ENCODE measurements at regions not wholly inside any gene's neighbourhood (a gene's known extent, or its start where the extent isn't known, plus 50 kb on each side); places are given as distances from the start of the nearest gene placed in this dataset.
A peak's percentile ranks its signal among the peaks of the same experiment; 100 is the strongest.

GRCh38 chr5:142432961-142433360 lies 108.1 kb upstream of the SPRY4 start:
- no peak for TF ChIP-seq PATZ1 (CRISPR knock-in tag; IDR thresholded peaks at IDR 0.05; ENCODE audit: borderline replicate concordance)
- TF ChIP-seq CSRNP3 (CRISPR knock-in tag; IDR thresholded peaks at IDR 0.05) = no peak
- TF ChIP-seq ZC3H10 (CRISPR knock-in tag; IDR thresholded peaks at IDR 0.05) = no peak
- no peak for TF ChIP-seq GLIS3 (CRISPR knock-in tag; IDR thresholded peaks at IDR 0.05)
- no peak for TF ChIP-seq OSR1 (CRISPR knock-in tag; IDR thresholded peaks at IDR 0.05)
- no peak for TF ChIP-seq POU6F1 (CRISPR knock-in tag; IDR thresholded peaks at IDR 0.05; ENCODE audit: borderline replicate concordance, low read depth)
- no peak for TF ChIP-seq TOX (CRISPR knock-in tag; IDR thresholded peaks at IDR 0.05; ENCODE audit: borderline replicate concordance)
- TF ChIP-seq BACH2 (CRISPR knock-in tag; IDR thresholded peaks at IDR 0.05; ENCODE audit: borderline replicate concordance) = no peak
- TF ChIP-seq TSHZ2 (CRISPR knock-in tag; IDR thresholded peaks at IDR 0.05) = no peak
- TF ChIP-seq RARB (CRISPR knock-in tag; IDR thresholded peaks at IDR 0.05) = no peak
- no peak for TF ChIP-seq ZFP30 (CRISPR knock-in tag; IDR thresholded peaks at IDR 0.05)
- TF ChIP-seq CREB5 (CRISPR knock-in tag; IDR thresholded peaks at IDR 0.05; ENCODE audit: low read depth) = no peak
- TF ChIP-seq ZNF565 (CRISPR knock-in tag; conservative IDR thresholded peaks at IDR 0.05; ENCODE audit: low read depth) = no peak
- ATAC-seq = peak; percentile 25; the same call in 2 of the 3 replicates

- no peak for TF ChIP-seq RARB (CRISPR knock-in tag; IDR thresholded peaks at IDR 0.05)
- no peak for TF ChIP-seq ESRRG (CRISPR knock-in tag; IDR thresholded peaks at IDR 0.05)
- no peak for TF ChIP-seq SNAI2 (CRISPR knock-in tag; IDR thresholded peaks at IDR 0.05)
- TF ChIP-seq ZNF565 (CRISPR knock-in tag; conservative IDR thresholded peaks at IDR 0.05; ENCODE audit: low read depth) = no peak
- TF ChIP-seq CSDC2 (CRISPR knock-in tag; IDR thresholded peaks at IDR 0.05) = no peak
- no peak for TF ChIP-seq TOX (CRISPR knock-in tag; IDR thresholded peaks at IDR 0.05; ENCODE audit: borderline replicate concordance)
- TF ChIP-seq PATZ1 (CRISPR knock-in tag; IDR thresholded peaks at IDR 0.05; ENCODE audit: borderline replicate concordance) = no peak
- no peak for ATAC-seq
Observed at GRCh38 chr5:142432369-142432863, 107.6 kb upstream of the SPRY4 start.

- ATAC-seq = no peak
- TF ChIP-seq TOX (CRISPR knock-in tag; IDR thresholded peaks at IDR 0.05; ENCODE audit: borderline replicate concordance) (no peak), CREB5 (CRISPR knock-in tag; IDR thresholded peaks at IDR 0.05; ENCODE audit: low read depth) (no peak), SNAI2 (CRISPR knock-in tag; IDR thresholded peaks at IDR 0.05) (no peak), OSR1 (CRISPR knock-in tag; IDR thresholded peaks at IDR 0.05) (no peak), PATZ1 (CRISPR knock-in tag; IDR thresholded peaks at IDR 0.05; ENCODE audit: borderline replicate concordance) (no peak), ZNF565 (CRISPR knock-in tag; conservative IDR thresholded peaks at IDR 0.05; ENCODE audit: low read depth) (no peak), PPARA (CRISPR knock-in tag; IDR thresholded peaks at IDR 0.05; ENCODE audit: borderline replicate concordance) (no peak), TCF4 (CRISPR knock-in tag; IDR thresholded peaks at IDR 0.05; ENCODE audit: borderline replicate concordance) (no peak), GLIS3 (CRISPR knock-in tag; IDR thresholded peaks at IDR 0.05) (no peak), BACH2 (CRISPR knock-in tag; IDR thresholded peaks at IDR 0.05; ENCODE audit: borderline replicate concordance) (no peak), ZC3H10 (CRISPR knock-in tag; IDR thresholded peaks at IDR 0.05) (no peak), ESRRG (CRISPR knock-in tag; IDR thresholded peaks at IDR 0.05) (no peak), ZNF8 (CRISPR knock-in tag; IDR thresholded peaks at IDR 0.05) (no peak)
Observed at GRCh38 chr5:142428773-142429473, 104.1 kb upstream of the SPRY4 start.

All from SK-N-SH treated with all-trans-retinoic acid at 6 μM for 48 hours (cell line).